B cell (primary cell): ENCODE measurements at regions not wholly inside any gene's neighbourhood (a gene's known extent, or its start where the extent isn't known, plus 50 kb on each side); places are given as distances from the start of the nearest gene placed in this dataset.

ENCODE experiments used
- CTCF ChIP-seq: fragments of 200-600 bp; IDR thresholded peaks from one replicate; pipeline ENCODE4 v1.8.0; 2022; ENCODE audit warnings: antibody characterized with exemption, mild to moderate bottlenecking
- EZH2 ChIP-seq: IDR thresholded peaks from 2 replicates; pipeline ENCODE4 v1.6.1; 2012; ENCODE audit warnings: borderline replicate concordance, low read depth, mild to moderate bottlenecking, moderate library complexity, low read length; ENCODE audit not compliant: insufficient read depth, poor library complexity, severe bottlenecking

GRCh38 chr9:89670801-89671434 lies 66.1 kb downstream of the GADD45G start:
- TF ChIP-seq CTCF: no peak
- TF ChIP-seq EZH2: no peak
